Brain microvascular endothelial cell (primary cell): ENCODE measurements at regions not wholly inside any gene's neighbourhood (a gene's known extent, or its start where the extent isn't known, plus 50 kb on each side); places are given as distances from the start of the nearest gene placed in this dataset.

ENCODE experiments used
- DNase-seq: peaks from one replicate; pipeline ENCODE4 v3.0.0-alpha.2; 2020
- H3K27ac ChIP-seq: fragments of 250-450 bp; sonication (Bioruptor Pico); 2 replicates; pipeline ENCODE4 v1.5.1; 2020; ENCODE audit warnings: mild to moderate bottlenecking, moderate library complexity
- H3K27me3 ChIP-seq: fragments of 250-450 bp; sonication (Bioruptor Pico); replicated peaks from 2 replicates; pipeline ENCODE4 v1.5.1; 2020; ENCODE audit warnings: mild to moderate bottlenecking
- H3K36me3 ChIP-seq: fragments of 250-450 bp; sonication (Bioruptor Pico); replicated peaks from 2 replicates; pipeline ENCODE4 v1.5.1; 2020; ENCODE audit warnings: mild to moderate bottlenecking
- H3K4me3 ChIP-seq: 2 replicates; pipeline ENCODE4 v1.5.1; 2011; ENCODE audit warnings: low read depth, mild to moderate bottlenecking, control low read depth, low read length, moderate library complexity
- in situ Hi-C: cut with HindIII; loops from 2 replicates; pipeline ENCODE4 v1.10.0; 2017; ENCODE audit warnings: low sequenced_read_pairs, low pct_ligation_motif_present
- TF ChIP-seq, protein P1 (sequence below): IDR thresholded peaks from 2 replicates; pipeline ENCODE4 v1.5.1; 2011; ENCODE audit warnings: low read depth, mild to moderate bottlenecking, moderate library complexity, low read length, control low read depth, inconsistent platforms; ENCODE audit errors: missing control alignments

DNA sequence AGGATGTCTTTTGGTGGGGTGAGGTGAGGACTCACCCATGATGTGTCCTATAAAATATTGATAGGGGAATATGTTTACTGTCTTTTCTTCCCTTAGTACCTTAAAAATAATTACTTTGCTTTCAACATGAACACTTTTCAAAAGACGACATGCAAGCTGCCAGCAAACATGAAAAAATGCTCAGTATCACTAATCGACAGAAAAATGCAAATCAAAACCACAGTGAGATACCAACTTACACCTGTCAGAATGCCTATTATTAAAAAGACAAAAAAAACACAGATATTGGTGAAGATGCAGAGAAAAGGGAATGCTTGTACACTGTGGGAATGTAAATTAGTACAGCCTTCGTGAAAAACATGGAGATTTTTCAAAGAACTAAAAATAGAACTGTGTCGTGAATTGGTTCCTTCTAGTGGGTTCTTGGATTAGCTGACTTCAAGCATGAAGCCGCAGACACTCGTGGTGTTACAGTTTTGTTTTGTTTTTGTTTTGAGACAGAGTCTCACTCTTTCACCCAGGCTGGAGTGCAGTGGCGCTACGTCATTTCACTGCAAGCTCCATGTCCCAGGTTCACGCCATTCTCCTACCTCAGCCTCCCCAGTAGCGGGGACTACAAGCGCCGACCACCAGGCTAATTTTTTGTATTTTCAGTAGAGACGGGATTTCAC lies 160.9 kb downstream of the FGF9 start:
- in situ Hi-C loops: no loop called here
- no peaks in the 10 kb centered on the region for H3K27me3 ChIP-seq
- TF ChIP-seq, protein P1, sequence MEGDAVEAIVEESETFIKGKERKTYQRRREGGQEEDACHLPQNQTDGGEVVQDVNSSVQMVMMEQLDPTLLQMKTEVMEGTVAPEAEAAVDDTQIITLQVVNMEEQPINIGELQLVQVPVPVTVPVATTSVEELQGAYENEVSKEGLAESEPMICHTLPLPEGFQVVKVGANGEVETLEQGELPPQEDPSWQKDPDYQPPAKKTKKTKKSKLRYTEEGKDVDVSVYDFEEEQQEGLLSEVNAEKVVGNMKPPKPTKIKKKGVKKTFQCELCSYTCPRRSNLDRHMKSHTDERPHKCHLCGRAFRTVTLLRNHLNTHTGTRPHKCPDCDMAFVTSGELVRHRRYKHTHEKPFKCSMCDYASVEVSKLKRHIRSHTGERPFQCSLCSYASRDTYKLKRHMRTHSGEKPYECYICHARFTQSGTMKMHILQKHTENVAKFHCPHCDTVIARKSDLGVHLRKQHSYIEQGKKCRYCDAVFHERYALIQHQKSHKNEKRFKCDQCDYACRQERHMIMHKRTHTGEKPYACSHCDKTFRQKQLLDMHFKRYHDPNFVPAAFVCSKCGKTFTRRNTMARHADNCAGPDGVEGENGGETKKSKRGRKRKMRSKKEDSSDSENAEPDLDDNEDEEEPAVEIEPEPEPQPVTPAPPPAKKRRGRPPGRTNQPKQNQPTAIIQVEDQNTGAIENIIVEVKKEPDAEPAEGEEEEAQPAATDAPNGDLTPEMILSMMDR: no peak
- no peak for DNase-seq
- H3K4me3 ChIP-seq: no peak overlapping the region
- H3K36me3 ChIP-seq: no peaks in the 10 kb centered on the region
- H3K27ac ChIP-seq: no peak overlapping the region

- H3K4me3 ChIP-seq: no peak overlapping the region
- DNase-seq: no peak
- no peak overlapping the region for H3K27ac ChIP-seq
- H3K27me3 ChIP-seq: no peaks in the 10 kb centered on the region
- in situ Hi-C loops: no loop called here
- TF ChIP-seq, protein P1: no peak
- no peaks in the 10 kb centered on the region for H3K36me3 ChIP-seq
These were observed 163.0 kb downstream of the FGF9 start for GRCh38 chr13:21833921-21834320.

- Histone ChIP-seq H3K27ac (no peak overlapping the region), H3K27me3 (no peaks in the 10 kb centered on the region), H3K4me3 (no peak overlapping the region), H3K36me3 (no peaks in the 10 kb centered on the region)
- TF ChIP-seq, protein P1: no peak
- DNase-seq: no peak
- in situ Hi-C loops: no loop called here
These were observed 163.6 kb downstream of the FGF9 start for GRCh38 chr13:21834521-21834920.

- Histone ChIP-seq H3K27me3 (no peaks in the 10 kb centered on the region), H3K36me3 (no peaks in the 10 kb centered on the region), H3K4me3 (no peak overlapping the region), H3K27ac (no peak overlapping the region)
- no peak for DNase-seq
- in situ Hi-C loops: no loop called here
- TF ChIP-seq, protein P1: no peak
These were observed 166.4 kb downstream of the FGF9 start for GRCh38 chr13:21837288-21837687.

GRCh38 chr13:21837841-21838551 lies 167.1 kb downstream of the FGF9 start:
- no peak for DNase-seq
- in situ Hi-C loops: no loop called here
- no peak overlapping the region for H3K4me3 ChIP-seq
- TF ChIP-seq, protein P1: no peak
- H3K27me3 ChIP-seq: no peaks in the 10 kb centered on the region
- H3K27ac ChIP-seq: no peak overlapping the region
- H3K36me3 ChIP-seq: no peaks in the 10 kb centered on the region
